GM12873 (cell line): ENCODE measurements at regions not wholly inside any gene's neighbourhood (a gene's known extent, or its start where the extent isn't known, plus 50 kb on each side); places are given as distances from the start of the nearest gene placed in this dataset.

Experiments
- CTCF ChIP-seq: IDR thresholded peaks from 2 replicates; pipeline ENCODE4 v1.5.1; 2012; ENCODE audit warnings: low read depth, mild to moderate bottlenecking, moderate library complexity, low read length, control low read depth; ENCODE audit not compliant: insufficient read depth; ENCODE audit errors: missing control alignments

DNA sequence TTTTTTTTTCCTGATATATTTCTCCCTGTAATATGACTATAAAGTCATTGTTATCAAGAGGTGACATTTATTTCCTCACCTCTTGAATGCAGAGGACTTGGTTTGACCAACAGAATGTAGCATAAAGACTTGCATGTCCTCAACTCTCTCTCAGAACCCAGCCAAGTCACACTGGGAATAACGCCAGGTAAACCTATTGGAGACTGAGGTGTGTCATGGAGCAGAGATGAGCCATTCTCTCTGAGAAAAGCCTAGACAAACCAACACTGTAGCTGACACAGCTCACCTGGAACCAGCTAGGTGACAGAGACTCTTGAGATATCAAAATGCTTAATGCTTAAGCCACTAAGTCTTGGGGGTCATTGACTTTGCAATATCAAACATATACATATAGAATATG, 533.6 kb downstream of the HAO1 start:
- no peak for TF ChIP-seq CTCF

DNA sequence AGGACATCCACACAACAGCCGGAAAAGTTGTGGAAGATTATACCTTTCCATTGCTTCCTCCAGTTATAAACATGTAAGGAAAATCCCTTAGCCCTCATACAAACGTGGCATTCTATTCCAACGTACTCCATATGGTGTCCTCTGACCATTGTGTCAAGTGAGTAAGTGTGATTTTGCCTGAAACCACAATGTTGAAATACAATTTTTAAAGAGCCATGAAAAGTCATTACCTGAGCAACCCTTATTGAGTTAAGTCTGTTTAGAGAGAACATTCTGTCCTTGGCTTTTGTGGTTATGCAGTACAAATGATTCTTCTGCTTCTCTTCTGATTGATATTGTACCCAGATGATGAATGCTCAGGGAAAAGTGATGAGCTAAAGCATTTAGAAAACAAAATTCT, 530.1 kb downstream of the HAO1 start:
- no peak for TF ChIP-seq CTCF

GRCh38 chr20:7411075-7411474, 529.2 kb downstream of the HAO1 start:
- TF ChIP-seq CTCF, result no peak

- TF ChIP-seq CTCF, result no peak
Observed at GRCh38 chr20:7415427-7415826, 524.8 kb downstream of the HAO1 start.

- TF ChIP-seq CTCF, result no peak
Observed at GRCh38 chr20:7416382-7416781, 523.9 kb downstream of the HAO1 start.

GRCh38 chr20:7420345-7420744, 519.9 kb downstream of the HAO1 start:
- TF ChIP-seq CTCF, result no peak

DNA sequence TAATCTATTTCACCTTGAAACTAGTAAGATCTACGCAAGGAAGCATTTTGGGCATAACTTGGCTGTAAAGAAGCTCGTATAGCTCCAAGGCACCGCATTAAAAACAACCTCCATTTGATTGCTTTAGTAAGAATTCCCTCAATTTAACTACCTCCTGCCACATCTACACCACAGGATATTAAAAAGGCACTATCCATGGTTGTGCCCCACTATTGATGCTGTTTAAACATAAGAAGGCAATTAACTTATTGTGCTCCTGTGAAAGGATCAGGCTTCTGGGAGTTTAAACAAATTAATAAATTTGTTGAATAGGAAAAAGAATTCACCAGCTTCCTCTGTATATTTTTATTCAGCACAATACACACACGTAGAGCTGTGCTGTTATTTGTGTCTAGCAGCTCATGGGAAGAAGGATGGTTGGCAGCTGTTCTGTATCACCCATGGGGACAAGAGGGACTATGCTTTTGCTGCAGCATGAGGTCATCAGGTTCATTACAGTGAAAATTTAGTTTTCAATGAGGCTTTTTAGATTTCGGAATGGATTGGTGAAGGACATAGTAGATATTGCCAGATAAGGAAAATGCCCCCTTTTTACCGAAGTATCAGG, 513.3 kb downstream of the HAO1 start:
- TF ChIP-seq CTCF, result no peak

DNA sequence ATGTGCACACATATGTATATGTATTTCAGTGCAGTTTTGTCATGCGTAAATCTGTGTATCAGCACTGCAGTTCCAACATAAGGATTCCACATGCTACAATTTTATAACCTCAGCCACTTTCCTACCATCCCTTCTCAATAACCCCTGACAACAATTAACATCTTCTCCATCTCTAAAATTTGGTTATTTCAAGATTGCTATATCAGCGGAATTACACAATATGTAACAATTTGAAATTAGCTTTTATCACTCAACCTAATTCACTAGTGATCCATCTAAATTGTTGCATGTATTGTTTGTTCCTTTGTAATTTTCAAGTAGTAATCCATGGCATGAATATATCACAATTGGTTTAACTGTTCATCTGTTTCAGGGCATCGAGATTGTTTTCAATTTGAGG, 511.3 kb downstream of the HAO1 start:
- TF ChIP-seq CTCF, result no peak
